ENCODE measurements at regions not wholly inside any gene's neighbourhood (a gene's known extent, or its start where the extent isn't known, plus 50 kb on each side); places are given as distances from the start of the nearest gene placed in this dataset.

DNA sequence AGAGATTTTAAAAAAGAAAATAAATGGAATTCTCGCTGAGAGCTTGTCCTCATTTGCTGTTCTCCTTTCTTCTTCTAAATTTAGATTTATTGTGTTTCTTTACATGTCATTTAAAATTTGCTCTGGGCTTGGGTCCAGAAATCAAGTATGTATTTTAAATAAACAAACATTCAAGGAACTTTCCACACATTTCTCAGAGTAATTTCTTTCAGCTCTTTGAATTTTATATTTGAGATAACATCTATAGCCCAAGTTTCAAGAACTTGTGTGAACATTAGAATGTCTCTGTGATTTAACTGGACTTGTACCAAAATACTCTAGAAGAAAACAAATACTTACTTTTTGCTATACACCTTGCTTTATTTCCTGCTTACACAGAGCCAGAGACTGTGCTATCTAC is 192.3 kb downstream of the TMEM200A start:
- no peak for TF ChIP-seq ZFX (IDR thresholded peaks at IDR 0.05)
- TF ChIP-seq, protein P1, sequence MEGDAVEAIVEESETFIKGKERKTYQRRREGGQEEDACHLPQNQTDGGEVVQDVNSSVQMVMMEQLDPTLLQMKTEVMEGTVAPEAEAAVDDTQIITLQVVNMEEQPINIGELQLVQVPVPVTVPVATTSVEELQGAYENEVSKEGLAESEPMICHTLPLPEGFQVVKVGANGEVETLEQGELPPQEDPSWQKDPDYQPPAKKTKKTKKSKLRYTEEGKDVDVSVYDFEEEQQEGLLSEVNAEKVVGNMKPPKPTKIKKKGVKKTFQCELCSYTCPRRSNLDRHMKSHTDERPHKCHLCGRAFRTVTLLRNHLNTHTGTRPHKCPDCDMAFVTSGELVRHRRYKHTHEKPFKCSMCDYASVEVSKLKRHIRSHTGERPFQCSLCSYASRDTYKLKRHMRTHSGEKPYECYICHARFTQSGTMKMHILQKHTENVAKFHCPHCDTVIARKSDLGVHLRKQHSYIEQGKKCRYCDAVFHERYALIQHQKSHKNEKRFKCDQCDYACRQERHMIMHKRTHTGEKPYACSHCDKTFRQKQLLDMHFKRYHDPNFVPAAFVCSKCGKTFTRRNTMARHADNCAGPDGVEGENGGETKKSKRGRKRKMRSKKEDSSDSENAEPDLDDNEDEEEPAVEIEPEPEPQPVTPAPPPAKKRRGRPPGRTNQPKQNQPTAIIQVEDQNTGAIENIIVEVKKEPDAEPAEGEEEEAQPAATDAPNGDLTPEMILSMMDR (conservative IDR thresholded peaks at IDR 0.05): no peak

All from C4-2B (cell line).